OCI-LY3 (cell line): ENCODE measurements at regions not wholly inside any gene's neighbourhood (a gene's known extent, or its start where the extent isn't known, plus 50 kb on each side); places are given as distances from the start of the nearest gene placed in this dataset.

ENCODE experiments used
- H2AFZ ChIP-seq: fragments of 200-600, 300-600 bp; shearing (Covaris generic); 2 replicates; pipeline ENCODE4 v1.6.0; 2014; ENCODE audit warnings: antibody characterized with exemption, low read depth, low read length
- H3K27ac ChIP-seq: fragments of 200-600, 300-600 bp; sonication (generic); 2 replicates; pipeline ENCODE4 v1.5.1; 2014; ENCODE audit warnings: mild to moderate bottlenecking, low read length, moderate library complexity, mixed read lengths
- H3K27me3 ChIP-seq: fragments of 200-600, 300-600 bp; sonication (generic); 2 replicates; pipeline ENCODE4 v1.6.1; 2014; ENCODE audit warnings: low read depth, low read length, mixed read lengths
- H3K36me3 ChIP-seq: fragments of 200-600, 300-600 bp; sonication (generic); replicated peaks from 2 replicates; pipeline ENCODE3; 2014; ENCODE audit warnings: low read depth, low read length, mixed read lengths
- H3K4me1 ChIP-seq: fragments of 300-600, 200-600 bp; sonication (generic); 2 replicates; pipeline ENCODE4 v1.6.1; 2014; ENCODE audit warnings: low read length, mixed read lengths
- H3K4me2 ChIP-seq: fragments of 200-600, 300-600 bp; sonication (generic); 2 replicates; pipeline ENCODE4 v1.6.1; 2014; ENCODE audit warnings: low read length, mixed read lengths
- H3K4me3 ChIP-seq: fragments of 300-600, 200-600 bp; sonication (generic); 2 replicates; pipeline ENCODE4 v1.5.1; 2014; ENCODE audit warnings: antibody characterized with exemption, mild to moderate bottlenecking, low read length, moderate library complexity
- H3K79me2 ChIP-seq: fragments of 300-600, 200-600 bp; shearing (Covaris generic); 2 replicates; pipeline ENCODE4 v1.6.1; 2014; ENCODE audit warnings: mild to moderate bottlenecking, low read length, mixed read lengths
- H3K9ac ChIP-seq: fragments of 300-600, 200-600 bp; shearing (Covaris generic); 2 replicates; pipeline ENCODE4 v1.6.0; 2014; ENCODE audit warnings: mild to moderate bottlenecking, low read length, moderate library complexity
- H3K9me3 ChIP-seq: fragments of 200-600, 300-600 bp; shearing (Covaris generic); 2 replicates; pipeline ENCODE4 v1.6.1; 2014; ENCODE audit warnings: low read length, mixed read lengths; ENCODE audit not compliant: insufficient read depth
- H4K20me1 ChIP-seq: fragments of 200-600, 300-600 bp; sonication (generic); 2 replicates; pipeline ENCODE4 v1.6.1; 2016; ENCODE audit warnings: low read length, mixed read lengths; ENCODE audit not compliant: insufficient read depth
- EZH2phosphoT487 ChIP-seq: fragments of 200-600 bp; shearing (Covaris generic); IDR thresholded peaks from 2 replicates; pipeline ENCODE4 v1.6.1; 2018; ENCODE audit warnings: antibody characterized with exemption, mixed run types, low read depth
- TF ChIP-seq, protein P1 (sequence below): fragments of 200-600, 300-600 bp; sonication (generic); IDR thresholded peaks from 2 replicates; pipeline ENCODE4 v1.5.1; 2014; ENCODE audit warnings: antibody characterized with exemption, low read length, low read depth

DNA sequence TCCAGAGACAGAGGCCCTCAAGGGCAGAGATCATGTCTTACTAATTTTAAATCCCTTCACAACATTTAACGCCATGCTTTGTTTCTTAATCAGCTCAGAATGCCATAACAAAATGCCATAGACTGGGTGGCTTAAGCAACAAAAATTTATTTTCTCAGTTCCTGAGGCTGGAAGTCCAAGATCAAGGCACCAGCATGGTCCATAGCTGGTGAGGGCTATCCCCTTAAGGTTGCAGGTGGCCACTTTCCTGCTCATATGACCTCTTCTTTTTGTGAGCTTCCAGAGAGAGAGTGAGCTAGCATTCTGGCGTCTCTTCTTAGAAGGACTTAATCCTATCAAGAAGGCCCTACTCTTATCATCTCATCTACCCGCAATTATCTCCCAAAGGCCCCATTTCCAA is 470.3 kb downstream of the ZNF608 start:
- Histone ChIP-seq H3K27me3 (no peaks in the 10 kb centered on the region), H3K36me3 (no peaks in the 10 kb centered on the region), H2AFZ (no peak overlapping the region), H3K4me3 (no peak overlapping the region), H3K4me1 (no peaks in the 10 kb centered on the region), H4K20me1 (no peaks in the 10 kb centered on the region), H3K9me3 (no peaks in the 10 kb centered on the region), H3K9ac (no peak overlapping the region), H3K27ac (no peak overlapping the region), H3K79me2 (no peaks in the 10 kb centered on the region), H3K4me2 (no peak overlapping the region)
- TF ChIP-seq, protein P1, sequence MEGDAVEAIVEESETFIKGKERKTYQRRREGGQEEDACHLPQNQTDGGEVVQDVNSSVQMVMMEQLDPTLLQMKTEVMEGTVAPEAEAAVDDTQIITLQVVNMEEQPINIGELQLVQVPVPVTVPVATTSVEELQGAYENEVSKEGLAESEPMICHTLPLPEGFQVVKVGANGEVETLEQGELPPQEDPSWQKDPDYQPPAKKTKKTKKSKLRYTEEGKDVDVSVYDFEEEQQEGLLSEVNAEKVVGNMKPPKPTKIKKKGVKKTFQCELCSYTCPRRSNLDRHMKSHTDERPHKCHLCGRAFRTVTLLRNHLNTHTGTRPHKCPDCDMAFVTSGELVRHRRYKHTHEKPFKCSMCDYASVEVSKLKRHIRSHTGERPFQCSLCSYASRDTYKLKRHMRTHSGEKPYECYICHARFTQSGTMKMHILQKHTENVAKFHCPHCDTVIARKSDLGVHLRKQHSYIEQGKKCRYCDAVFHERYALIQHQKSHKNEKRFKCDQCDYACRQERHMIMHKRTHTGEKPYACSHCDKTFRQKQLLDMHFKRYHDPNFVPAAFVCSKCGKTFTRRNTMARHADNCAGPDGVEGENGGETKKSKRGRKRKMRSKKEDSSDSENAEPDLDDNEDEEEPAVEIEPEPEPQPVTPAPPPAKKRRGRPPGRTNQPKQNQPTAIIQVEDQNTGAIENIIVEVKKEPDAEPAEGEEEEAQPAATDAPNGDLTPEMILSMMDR = no peak
- no peak for TF ChIP-seq EZH2phosphoT487

DNA sequence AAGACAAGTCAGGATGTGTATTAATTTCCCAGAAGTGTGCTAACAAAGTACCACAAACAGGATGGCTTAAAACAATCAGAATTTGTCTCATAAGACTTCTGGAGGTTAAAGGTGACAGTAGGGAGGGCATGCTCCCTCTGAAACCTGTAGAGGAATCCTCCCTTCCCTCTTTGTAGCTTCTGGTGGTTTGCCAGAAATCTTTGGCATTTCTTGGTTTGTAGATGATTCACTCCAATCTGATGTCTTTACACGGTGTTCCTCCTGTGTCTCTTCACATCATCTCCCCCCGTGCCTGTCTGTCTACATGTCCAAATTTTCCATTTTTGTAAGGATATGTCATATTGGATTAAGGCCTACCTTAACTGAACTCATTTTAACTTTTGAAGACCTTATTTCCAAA is 471.5 kb downstream of the ZNF608 start:
- H4K20me1 ChIP-seq = no peaks in the 10 kb centered on the region
- H3K4me1 ChIP-seq = no peaks in the 10 kb centered on the region

DNA sequence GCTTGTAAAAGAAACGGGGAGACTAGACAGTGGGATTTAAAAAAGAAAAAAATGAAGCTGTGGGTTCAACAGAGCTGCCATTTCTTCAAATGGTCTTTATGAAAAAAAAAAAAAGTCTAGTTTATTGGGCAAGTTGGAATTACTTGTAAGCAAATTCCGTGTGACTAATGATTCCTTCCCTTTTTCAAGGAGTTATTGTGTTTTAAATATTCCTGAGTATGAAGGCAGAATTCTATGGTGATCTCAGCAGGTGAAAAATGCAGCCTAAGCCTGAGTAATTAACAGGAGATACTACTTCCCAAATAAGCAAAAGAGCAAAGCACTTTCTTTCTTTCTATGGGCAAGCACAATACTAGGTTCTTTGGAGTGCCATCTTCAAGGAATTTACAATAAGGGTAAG is 481.9 kb downstream of the ZNF608 start:
- no peaks in the 10 kb centered on the region for H3K9me3 ChIP-seq
- H2AFZ ChIP-seq = no peak overlapping the region
- H3K9ac ChIP-seq = no peak overlapping the region
- H3K4me1 ChIP-seq = no peaks in the 10 kb centered on the region
- no peak overlapping the region for H3K4me2 ChIP-seq
- H3K36me3 ChIP-seq = no peaks in the 10 kb centered on the region
- H3K27me3 ChIP-seq = no peaks in the 10 kb centered on the region
- H3K27ac ChIP-seq = no peak overlapping the region
- no peak overlapping the region for H3K4me3 ChIP-seq
- no peak for TF ChIP-seq EZH2phosphoT487
- TF ChIP-seq, protein P1 = no peak
- no peaks in the 10 kb centered on the region for H4K20me1 ChIP-seq
- no peaks in the 10 kb centered on the region for H3K79me2 ChIP-seq

More for the DNA sequence above, 471.5 kb downstream of the ZNF608 start:
- TF ChIP-seq, protein P1 = no peak
- no peak for TF ChIP-seq EZH2phosphoT487
- no peak overlapping the region for H3K4me3 ChIP-seq
- H2AFZ ChIP-seq = no peak overlapping the region
- no peaks in the 10 kb centered on the region for H3K36me3 ChIP-seq
- H3K9me3 ChIP-seq = no peaks in the 10 kb centered on the region
- no peak overlapping the region for H3K4me2 ChIP-seq
- H3K27ac ChIP-seq = no peak overlapping the region
- no peaks in the 10 kb centered on the region for H3K79me2 ChIP-seq
- H3K9ac ChIP-seq = no peak overlapping the region
- H3K27me3 ChIP-seq = no peaks in the 10 kb centered on the region

DNA sequence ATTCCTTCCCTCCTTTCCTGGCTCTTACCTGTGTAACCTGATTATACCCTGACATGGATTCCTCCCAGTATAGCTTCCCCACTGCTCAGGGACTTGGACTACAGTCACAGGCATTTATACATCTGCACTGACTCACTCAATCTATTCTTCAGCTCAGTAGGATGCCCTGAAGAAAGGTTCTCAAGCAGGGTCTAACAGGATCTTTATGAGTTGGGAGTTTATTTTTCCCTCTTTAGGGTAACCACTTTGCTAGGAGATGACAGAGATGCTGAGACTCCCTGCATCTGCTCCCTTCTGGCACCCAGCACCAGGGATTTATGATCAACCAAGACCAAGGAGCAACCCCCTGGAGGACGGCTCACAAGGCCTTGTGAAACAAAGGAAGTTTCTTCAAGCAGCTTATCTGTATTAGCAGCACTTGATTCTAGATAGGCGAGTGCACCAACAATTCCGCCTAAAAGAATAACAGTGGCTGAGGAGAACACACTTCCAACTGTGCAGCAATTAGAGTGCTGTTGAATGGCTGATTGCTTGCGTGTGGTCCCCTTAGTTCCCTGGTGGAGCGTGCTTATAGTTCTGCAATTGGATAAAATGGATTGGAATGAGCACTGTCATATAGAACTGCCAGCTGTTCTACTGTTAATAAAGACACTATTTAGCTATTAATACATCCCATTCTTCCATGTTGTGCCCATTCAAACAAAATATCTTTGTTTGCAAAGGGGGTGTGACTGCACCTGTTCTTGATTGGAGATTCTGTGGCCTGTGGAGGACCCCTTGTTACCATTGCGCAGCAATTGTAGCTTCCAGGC is 482.6 kb downstream of the ZNF608 start:
- Histone ChIP-seq H4K20me1 (no peaks in the 10 kb centered on the region), H3K4me2 (no peak overlapping the region), H3K27me3 (no peaks in the 10 kb centered on the region), H3K9me3 (no peaks in the 10 kb centered on the region), H3K27ac (no peak overlapping the region), H3K4me3 (no peak overlapping the region), H3K9ac (no peak overlapping the region), H3K36me3 (no peaks in the 10 kb centered on the region), H2AFZ (no peak overlapping the region), H3K4me1 (no peaks in the 10 kb centered on the region), H3K79me2 (no peaks in the 10 kb centered on the region)
- TF ChIP-seq EZH2phosphoT487 = no peak
- TF ChIP-seq, protein P1 = no peak
